GM18517 (cell line): ENCODE measurements at regions not wholly inside any gene's neighbourhood (a gene's known extent, or its start where the extent isn't known, plus 50 kb on each side); places are given as distances from the start of the nearest gene placed in this dataset.

Experiments
- ATAC-seq: cut with Tn5 transposase; IDR thresholded peaks from one replicate; pipeline ENCODE4 v1.9.1; 2021; ENCODE audit warnings: mild to moderate bottlenecking, moderate library complexity; ENCODE audit not compliant: unreplicated experiment

- no peak for ATAC-seq
Measured at GRCh38 chr11:79783833-79784232, 343.0 kb upstream of the TENM4 start.

GRCh38 chr11:79768343-79768742 lies 327.5 kb upstream of the TENM4 start:
- ATAC-seq: no peak

GRCh38 chr11:79762279-79762921 lies 321.6 kb upstream of the TENM4 start:
- ATAC-seq: no peak

- no peak for ATAC-seq
Measured at GRCh38 chr11:79758325-79758724, 317.5 kb upstream of the TENM4 start.

GRCh38 chr11:79747406-79747805 lies 306.6 kb upstream of the TENM4 start:
- no peak for ATAC-seq

- ATAC-seq: no peak
Measured at GRCh38 chr11:79744941-79745340, 304.1 kb upstream of the TENM4 start.

DNA sequence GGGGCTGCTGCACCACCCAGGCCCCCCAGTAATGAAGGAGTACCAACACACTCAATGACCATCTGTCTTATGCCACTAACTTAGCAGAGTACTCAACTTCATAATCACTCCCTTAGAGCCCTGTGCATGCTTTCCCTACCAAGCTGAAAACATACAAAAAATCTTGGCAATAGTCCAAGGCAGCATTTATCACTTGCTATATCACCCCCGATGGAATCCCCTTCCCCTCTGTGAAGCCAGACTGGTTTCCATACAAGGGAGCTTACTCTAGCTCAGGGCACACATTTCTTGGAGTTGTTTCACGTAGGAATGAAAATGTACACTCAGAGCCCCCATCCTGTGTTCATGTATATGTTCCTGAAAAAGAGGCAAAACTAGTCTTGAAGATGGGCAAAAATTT lies 301.3 kb upstream of the TENM4 start:
- ATAC-seq: no peak

GRCh38 chr11:79739591-79739990 lies 298.8 kb upstream of the TENM4 start:
- ATAC-seq: no peak

- ATAC-seq: no peak
Measured at GRCh38 chr11:79727221-79727620, 286.4 kb upstream of the TENM4 start.

DNA sequence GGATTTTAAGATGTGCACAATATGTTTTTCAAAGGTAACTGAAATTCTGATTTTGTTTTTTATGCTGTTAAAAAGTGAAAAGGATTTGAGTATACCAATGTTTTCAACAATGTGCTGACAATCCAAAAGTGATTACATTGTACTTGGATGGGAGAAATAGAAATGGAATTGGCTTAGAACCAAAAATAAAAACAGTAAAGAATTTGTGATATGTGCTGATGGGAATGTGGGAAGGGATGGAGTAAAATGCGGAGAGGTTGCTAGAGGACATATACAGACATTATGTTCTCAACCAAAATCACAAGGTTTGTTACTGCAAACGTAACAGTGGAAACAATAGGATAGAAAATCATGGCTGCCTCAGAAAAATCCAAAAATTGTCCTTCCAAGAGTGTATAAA lies 279.3 kb upstream of the TENM4 start:
- no peak for ATAC-seq

- ATAC-seq: no peak
Measured at GRCh38 chr11:79708319-79708932, 267.6 kb upstream of the TENM4 start.

DNA sequence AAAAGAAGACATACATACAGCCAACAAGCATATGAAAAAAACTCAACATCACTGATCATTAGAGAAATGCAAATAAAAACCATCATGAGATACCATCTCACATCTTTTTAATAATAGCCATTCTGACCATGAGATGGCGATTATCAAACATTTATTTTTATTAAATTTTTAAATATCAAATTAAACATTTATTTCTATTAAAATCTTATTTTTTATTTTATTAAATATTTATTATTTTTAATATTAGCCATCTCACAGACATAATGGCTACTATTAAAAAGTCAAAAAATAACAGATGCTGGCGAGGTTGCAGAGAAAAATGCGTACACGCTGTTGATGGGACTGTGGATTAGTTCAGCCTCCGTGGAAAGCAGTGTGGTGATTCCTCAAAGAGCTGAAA lies 264.8 kb upstream of the TENM4 start:
- no peak for ATAC-seq

- no peak for ATAC-seq
Measured at GRCh38 chr11:79702303-79702702, 261.5 kb upstream of the TENM4 start.

DNA sequence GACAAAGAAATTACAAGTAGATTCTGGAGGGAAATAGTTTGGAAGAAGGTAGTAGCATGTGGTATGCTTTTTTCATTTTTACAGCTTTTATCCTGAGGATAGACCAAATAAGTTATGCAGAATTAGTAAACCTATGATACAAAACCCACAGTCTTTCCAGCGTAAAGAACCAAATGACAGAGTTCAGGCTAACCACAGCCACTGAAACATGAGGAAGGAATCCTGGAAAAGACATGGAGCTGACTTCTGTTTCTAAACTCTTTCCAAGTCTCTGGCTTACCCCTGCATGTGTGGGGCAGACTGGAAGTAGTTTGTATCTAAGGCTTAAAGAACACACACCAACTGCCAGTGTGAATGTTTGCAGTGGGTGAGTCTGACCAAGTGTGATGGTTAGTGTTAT lies 258.4 kb upstream of the TENM4 start:
- ATAC-seq: no peak

GRCh38 chr11:79697905-79698304 lies 257.1 kb upstream of the TENM4 start:
- ATAC-seq: no peak

DNA sequence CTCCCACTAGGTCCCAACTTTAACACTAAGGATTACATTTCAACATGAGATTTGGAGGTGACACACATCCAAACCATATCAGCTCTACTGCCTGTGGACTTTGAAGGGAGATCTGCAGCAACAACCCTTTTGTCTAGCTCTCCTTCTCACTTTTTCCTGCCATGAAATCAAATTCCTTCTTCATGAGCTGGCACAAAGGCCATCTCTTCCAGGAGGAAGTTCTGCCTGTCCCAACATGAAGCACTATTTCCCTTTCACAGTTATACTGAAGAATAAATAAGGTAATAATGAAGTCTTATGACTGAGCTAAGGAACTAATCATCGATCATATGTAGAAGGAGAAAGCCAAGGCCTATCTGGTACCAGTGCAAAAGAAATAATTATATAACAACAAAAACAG lies 253.5 kb upstream of the TENM4 start:
- no peak for ATAC-seq

GRCh38 chr11:79691445-79691844 lies 250.6 kb upstream of the TENM4 start:
- no peak for ATAC-seq

DNA sequence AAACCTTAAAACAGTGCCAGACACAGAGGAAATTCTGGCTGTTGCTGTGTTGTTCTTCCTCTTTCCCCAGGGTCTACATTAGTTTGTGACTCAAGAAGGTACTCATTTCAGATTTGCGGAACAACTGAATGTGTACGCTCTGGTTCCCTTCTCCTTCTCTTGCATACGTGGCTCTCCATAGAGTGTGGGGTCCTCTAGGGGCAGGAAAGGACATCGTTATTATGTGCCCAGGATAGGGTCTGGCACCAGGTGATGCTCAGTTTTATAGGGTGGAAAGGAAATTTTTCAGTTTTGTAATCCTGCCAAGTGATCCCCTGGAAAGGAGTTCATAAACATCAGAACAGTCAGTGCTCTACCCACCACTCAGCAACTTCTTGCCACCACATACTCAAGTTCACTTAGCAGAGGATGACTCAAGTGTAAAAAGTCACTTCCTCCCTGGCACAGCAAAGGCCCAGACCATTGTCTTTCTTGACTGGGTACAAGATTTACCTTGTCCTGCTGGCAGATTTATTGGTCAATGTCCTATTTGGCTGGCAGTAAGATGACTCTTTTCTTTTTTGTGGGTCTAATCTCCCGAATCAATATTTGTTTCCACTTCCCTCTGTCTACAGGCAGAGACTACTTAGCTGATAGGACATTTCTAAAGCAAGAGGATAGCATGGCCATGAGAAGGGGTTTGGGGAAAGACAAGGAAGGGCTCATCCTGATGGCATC lies 246.0 kb upstream of the TENM4 start:
- no peak for ATAC-seq

- no peak for ATAC-seq
Measured at GRCh38 chr11:79683930-79684329, 243.1 kb upstream of the TENM4 start.

- no peak for ATAC-seq
Measured at GRCh38 chr11:79678780-79679452, 238.1 kb upstream of the TENM4 start.

GRCh38 chr11:79676396-79676795 lies 235.6 kb upstream of the TENM4 start:
- ATAC-seq: no peak

GRCh38 chr11:79675081-79675480 lies 234.3 kb upstream of the TENM4 start:
- ATAC-seq: no peak
